Thoracic aorta (tissue), 2 donors: ENCODE measurements at regions not wholly inside any gene's neighbourhood (a gene's known extent, or its start where the extent isn't known, plus 50 kb on each side); places are given as distances from the start of the nearest gene placed in this dataset.

Experiments used
- ATAC-seq: fragments of 150-250 bp; one replicate; pipeline ENCODE4 v1.8.0; 2017; ENCODE audit warnings: low read depth; ENCODE audit not compliant: insufficient number of reproducible peaks, low FRiP score
- DNase-seq: peaks from one replicate; pipeline ENCODE4 v3.0.0-alpha.2; 2020; ENCODE audit warnings: low spot score
- H3K27ac ChIP-seq, 2 donors: fragments of 200-600 bp; sonication (generic); 1 replicate in 1 of 2; 2 replicates in 1 of 2; pipeline ENCODE4 v1.5.1; 2016; ENCODE audit warnings: mild to moderate bottlenecking in 2 of 2, moderate library complexity in 2 of 2
- H3K27me3 ChIP-seq: fragments of 200-600 bp; sonication (generic); replicated peaks from 2 replicates; pipeline ENCODE4 v1.6.0; 2016; ENCODE audit warnings: mild to moderate bottlenecking; ENCODE audit not compliant: insufficient read depth
- H3K36me3 ChIP-seq: fragments of 200-600 bp; sonication (generic); one replicate; pipeline ENCODE4 v1.5.1; 2016
- H3K4me1 ChIP-seq, 2 donors: fragments of 200-600 bp; sonication (generic); 1 replicate in 1 of 2; 2 replicates in 1 of 2; pipeline versions ENCODE4 v1.5.1 to v1.6.0; 2016; ENCODE audit warnings: low read depth in 2 of 2, mild to moderate bottlenecking in 1 of 2; ENCODE audit not compliant: control insufficient read depth in 1 of 2
- H3K4me3 ChIP-seq: fragments of 200-600 bp; sonication (generic); 2 replicates; pipeline ENCODE4 v1.5.1; 2016; ENCODE audit warnings: mild to moderate bottlenecking
- H3K9me3 ChIP-seq: fragments of 200-600 bp; sonication (generic); 2 replicates; pipeline ENCODE4 v1.5.1; 2016
- TF ChIP-seq, protein P1 (sequence below): fragments of 200-600 bp; sonication (generic); IDR thresholded peaks from one replicate; pipeline ENCODE4 v1.5.1; 2019; ENCODE audit warnings: antibody characterized with exemption

GRCh38 chr14:103282932-103283331, 51.1 kb upstream of the EIF5 start:
- Histone ChIP-seq H3K27me3 (peaks cover 4% of the 10 kb centered on the region), H3K36me3 (no peaks in the 10 kb centered on the region), H3K4me3 (no peak overlapping the region), H3K9me3 (no peaks in the 10 kb centered on the region), H3K4me1 (peaks cover 0 to 9% of the 10 kb centered on the region in 2 donors), H3K27ac (no peak overlapping the region)
- TF ChIP-seq, protein P1, sequence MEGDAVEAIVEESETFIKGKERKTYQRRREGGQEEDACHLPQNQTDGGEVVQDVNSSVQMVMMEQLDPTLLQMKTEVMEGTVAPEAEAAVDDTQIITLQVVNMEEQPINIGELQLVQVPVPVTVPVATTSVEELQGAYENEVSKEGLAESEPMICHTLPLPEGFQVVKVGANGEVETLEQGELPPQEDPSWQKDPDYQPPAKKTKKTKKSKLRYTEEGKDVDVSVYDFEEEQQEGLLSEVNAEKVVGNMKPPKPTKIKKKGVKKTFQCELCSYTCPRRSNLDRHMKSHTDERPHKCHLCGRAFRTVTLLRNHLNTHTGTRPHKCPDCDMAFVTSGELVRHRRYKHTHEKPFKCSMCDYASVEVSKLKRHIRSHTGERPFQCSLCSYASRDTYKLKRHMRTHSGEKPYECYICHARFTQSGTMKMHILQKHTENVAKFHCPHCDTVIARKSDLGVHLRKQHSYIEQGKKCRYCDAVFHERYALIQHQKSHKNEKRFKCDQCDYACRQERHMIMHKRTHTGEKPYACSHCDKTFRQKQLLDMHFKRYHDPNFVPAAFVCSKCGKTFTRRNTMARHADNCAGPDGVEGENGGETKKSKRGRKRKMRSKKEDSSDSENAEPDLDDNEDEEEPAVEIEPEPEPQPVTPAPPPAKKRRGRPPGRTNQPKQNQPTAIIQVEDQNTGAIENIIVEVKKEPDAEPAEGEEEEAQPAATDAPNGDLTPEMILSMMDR = no peak
- ATAC-seq (no peak), DNase-seq (no peak)

GRCh38 chr14:103283916-103284315, 50.1 kb upstream of the EIF5 start:
- H3K9me3 ChIP-seq = no peaks in the 10 kb centered on the region
- H3K27ac ChIP-seq = no peak overlapping the region
- peaks cover 0 to 9% of the 10 kb centered on the region in 2 donors for H3K4me1 ChIP-seq
- H3K27me3 ChIP-seq = no peaks in the 10 kb centered on the region
- no peaks in the 10 kb centered on the region for H3K36me3 ChIP-seq
- ATAC-seq (no peak), DNase-seq (no peak)
- no peak overlapping the region for H3K4me3 ChIP-seq
- TF ChIP-seq, protein P1 = no peak
